Mesendoderm (in vitro differentiated cells): ENCODE measurements at regions not wholly inside any gene's neighbourhood (a gene's known extent, or its start where the extent isn't known, plus 50 kb on each side); places are given as distances from the start of the nearest gene placed in this dataset.
A peak's percentile ranks its signal among the peaks of the same experiment; 100 is the strongest.

Experiments
- DNase-seq: peaks from one replicate; pipeline ENCODE4 v3.0.0; 2013
- H2AK5ac ChIP-seq: 2 replicates; pipeline ENCODE4 v1.6.1; 2013; ENCODE audit warnings: low read length, inconsistent platforms
- H2BK120ac ChIP-seq: 2 replicates; pipeline ENCODE4 v1.6.1; 2013; ENCODE audit warnings: low read depth, mild to moderate bottlenecking, low read length, moderate library complexity, mixed read lengths
- H2BK15ac ChIP-seq: replicated peaks from 2 replicates; pipeline ENCODE4 v1.6.1; 2013; ENCODE audit warnings: low read depth, mild to moderate bottlenecking, moderate library complexity
- H2BK5ac ChIP-seq: 2 replicates; pipeline ENCODE4 v1.6.1; 2013; ENCODE audit warnings: low read length, inconsistent platforms
- H3K18ac ChIP-seq: 2 replicates; pipeline ENCODE4 v1.6.1; 2013; ENCODE audit warnings: mild to moderate bottlenecking, low read length, mixed read lengths
- H3K23ac ChIP-seq: one replicate; pipeline ENCODE4 v1.6.1; 2013; ENCODE audit warnings: low read length
- H3K27ac ChIP-seq: 2 replicates; pipeline ENCODE4 v1.5.1; 2013; ENCODE audit warnings: low read depth, mild to moderate bottlenecking, inconsistent platforms, low read length, moderate library complexity
- H3K27me3 ChIP-seq: 2 replicates; pipeline ENCODE4 v1.6.1; 2013; ENCODE audit warnings: low read length, control low read depth, mild to moderate bottlenecking, inconsistent platforms; ENCODE audit not compliant: insufficient read depth, poor library complexity
- H3K36me3 ChIP-seq: 2 replicates; pipeline ENCODE4 v1.6.1; 2013; ENCODE audit warnings: low read length, inconsistent platforms; ENCODE audit not compliant: control insufficient read depth, insufficient read depth
- H3K4ac ChIP-seq: one replicate; pipeline ENCODE4 v1.6.1; 2013; ENCODE audit warnings: low read depth, mild to moderate bottlenecking, low read length, moderate library complexity
- H3K4me1 ChIP-seq: 2 replicates; pipeline ENCODE4 v1.6.1; 2013; ENCODE audit warnings: low read depth, low read length, inconsistent platforms; ENCODE audit not compliant: control insufficient read depth
- H3K4me2 ChIP-seq: 2 replicates; pipeline ENCODE4 v1.6.1; 2013; ENCODE audit warnings: low read length
- H3K4me3 ChIP-seq: 2 replicates; pipeline ENCODE4 v1.5.1; 2013; ENCODE audit warnings: mild to moderate bottlenecking, low read length
- H3K56ac ChIP-seq: one replicate; pipeline ENCODE4 v1.6.1; 2013; ENCODE audit warnings: low read length
- H3K79me1 ChIP-seq: 2 replicates; pipeline ENCODE4 v1.6.1; 2013; ENCODE audit warnings: low read length, inconsistent platforms
- H3K79me2 ChIP-seq: 2 replicates; pipeline ENCODE4 v1.6.1; 2013; ENCODE audit warnings: mild to moderate bottlenecking, low read length; ENCODE audit not compliant: control insufficient read depth, insufficient read depth
- H3K9ac ChIP-seq: 2 replicates; pipeline ENCODE4 v1.6.1; 2013; ENCODE audit warnings: low read length, inconsistent platforms
- H4K5ac ChIP-seq: one replicate; pipeline ENCODE4 v1.6.1; 2013; ENCODE audit warnings: low read length
- H4K8ac ChIP-seq: one replicate; pipeline ENCODE4 v1.6.1; 2013; ENCODE audit warnings: low read depth, mild to moderate bottlenecking, control low read depth, low read length, moderate library complexity
- WGBS: extraction: QIAGEN DNeasy Blood & Tissue Kit; methylation state at CpG from one replicate; pipeline ENCODE4 v1.1.7; 2013; ENCODE audit warnings: low lambda C conversion rate, missing lambda C conversion rate; ENCODE audit not compliant: insufficient coverage; ENCODE audit errors: extremely low coverage; 5-methylcytosine and 5-hydroxymethylcytosine counted together

- H2AK5ac ChIP-seq, result no peak overlapping the region
- peak overlapping the region; percentile 44 for H3K9ac ChIP-seq
- H3K18ac ChIP-seq, result peak overlapping the region; percentile 0
- H3K36me3 ChIP-seq, result no peaks in the 10 kb centered on the region
- H4K8ac ChIP-seq, result no peak overlapping the region
- H4K5ac ChIP-seq, result no peak overlapping the region
- H3K4ac ChIP-seq, result peak overlapping the region; percentile 0
- no peaks in the 10 kb centered on the region for H3K27me3 ChIP-seq
- H2BK5ac ChIP-seq, result peak overlapping the region; percentile 78
- no peak overlapping the region for H3K4me2 ChIP-seq
- peaks cover 7% of the 10 kb centered on the region for H3K4me1 ChIP-seq
- no peak overlapping the region for H3K23ac ChIP-seq
- peak overlapping the region; percentile 70 for H3K56ac ChIP-seq
- H3K27ac ChIP-seq, result peak overlapping the region; percentile 98
- H2BK15ac ChIP-seq, result no peak overlapping the region
- no peaks in the 10 kb centered on the region for H3K79me1 ChIP-seq
- H3K4me3 ChIP-seq, result no peak overlapping the region
- H3K79me2 ChIP-seq, result no peaks in the 10 kb centered on the region
- DNase-seq, result peak; percentile 91
- WGBS, result no CpG with 5 or more reads among the region's 10 CpGs
- H2BK120ac ChIP-seq, result no peak overlapping the region
Measured at GRCh38 chrX:124217304-124218251, 114.9 kb upstream of the TEX13D start.

DNA sequence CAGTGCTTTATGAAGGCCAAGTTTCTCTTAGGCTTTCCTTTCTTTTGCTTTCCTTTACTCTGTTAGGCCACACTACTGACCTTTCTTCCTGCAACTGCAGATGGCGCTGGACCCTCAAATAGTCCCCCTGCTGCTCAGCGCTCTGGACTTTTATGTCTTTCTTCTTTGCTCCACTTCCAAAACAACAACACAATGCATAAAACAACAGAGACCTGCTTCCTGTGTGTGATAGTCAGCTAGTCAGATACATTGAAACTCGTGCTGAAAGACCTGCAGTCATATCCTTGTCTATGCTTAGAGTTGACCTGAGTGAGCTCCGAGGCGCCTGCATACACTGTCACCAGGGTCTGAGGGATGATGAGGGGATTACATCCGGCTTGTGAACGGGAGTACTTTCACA is 108.9 kb upstream of the TEX13D start:
- no peak overlapping the region for H3K23ac ChIP-seq
- no peak overlapping the region for H3K4me2 ChIP-seq
- no peaks in the 10 kb centered on the region for H3K79me1 ChIP-seq
- H3K27me3 ChIP-seq, result no peaks in the 10 kb centered on the region
- no peak overlapping the region for H3K4ac ChIP-seq
- no peaks in the 10 kb centered on the region for H3K79me2 ChIP-seq
- no peak overlapping the region for H4K5ac ChIP-seq
- DNase-seq, result peak; percentile 42
- H4K8ac ChIP-seq, result no peak overlapping the region
- peaks cover 5% of the 10 kb centered on the region for H3K4me1 ChIP-seq
- no peak overlapping the region for H2BK5ac ChIP-seq
- H3K36me3 ChIP-seq, result no peaks in the 10 kb centered on the region
- no peak overlapping the region for H3K27ac ChIP-seq
- H3K9ac ChIP-seq, result no peak overlapping the region
- no peak overlapping the region for H2BK120ac ChIP-seq
- H2AK5ac ChIP-seq, result no peak overlapping the region
- H3K56ac ChIP-seq, result no peak overlapping the region
- no CpG with 5 or more reads among the region's 7 CpGs for WGBS
- H2BK15ac ChIP-seq, result no peak overlapping the region
- no peak overlapping the region for H3K18ac ChIP-seq
- no peak overlapping the region for H3K4me3 ChIP-seq

GRCh38 chrX:124224528-124224927 is 107.9 kb upstream of the TEX13D start:
- Histone ChIP-seq H2BK15ac (no peak overlapping the region), H3K4me3 (no peak overlapping the region), H2BK5ac (no peak overlapping the region), H3K36me3 (no peaks in the 10 kb centered on the region), H3K4ac (no peak overlapping the region), H3K79me1 (no peaks in the 10 kb centered on the region), H3K27ac (no peak overlapping the region), H3K23ac (no peak overlapping the region), H3K4me2 (no peak overlapping the region), H3K9ac (no peak overlapping the region), H4K5ac (no peak overlapping the region), H3K56ac (no peak overlapping the region), H3K79me2 (no peaks in the 10 kb centered on the region), H3K4me1 (peaks cover 2% of the 10 kb centered on the region), H4K8ac (no peak overlapping the region), H2BK120ac (no peak overlapping the region), H3K27me3 (no peaks in the 10 kb centered on the region), H3K18ac (no peak overlapping the region), H2AK5ac (no peak overlapping the region)
- peak; percentile 27 for DNase-seq
- WGBS, result no CpG with 5 or more reads among the region's 4 CpGs

GRCh38 chrX:124226129-124226528 is 106.3 kb upstream of the TEX13D start:
- H2BK120ac ChIP-seq, result no peak overlapping the region
- H3K79me1 ChIP-seq, result no peaks in the 10 kb centered on the region
- WGBS, result no CpG with 5 or more reads among the region's 2 CpGs
- DNase-seq, result no peak
- H3K23ac ChIP-seq, result no peak overlapping the region
- no peak overlapping the region for H3K9ac ChIP-seq
- no peaks in the 10 kb centered on the region for H3K79me2 ChIP-seq
- no peak overlapping the region for H2BK15ac ChIP-seq
- H3K4me3 ChIP-seq, result no peak overlapping the region
- no peak overlapping the region for H4K5ac ChIP-seq
- no peak overlapping the region for H3K27ac ChIP-seq
- H3K4me2 ChIP-seq, result no peak overlapping the region
- no peak overlapping the region for H2BK5ac ChIP-seq
- no peak overlapping the region for H4K8ac ChIP-seq
- H3K27me3 ChIP-seq, result no peaks in the 10 kb centered on the region
- no peak overlapping the region for H3K56ac ChIP-seq
- H3K36me3 ChIP-seq, result no peaks in the 10 kb centered on the region
- no peak overlapping the region for H2AK5ac ChIP-seq
- H3K18ac ChIP-seq, result no peak overlapping the region
- H3K4me1 ChIP-seq, result peaks cover 2% of the 10 kb centered on the region
- no peak overlapping the region for H3K4ac ChIP-seq

- Histone ChIP-seq H3K9ac (no peak overlapping the region), H3K4me1 (peaks cover 2% of the 10 kb centered on the region), H3K27ac (no peak overlapping the region), H3K27me3 (no peaks in the 10 kb centered on the region), H3K79me2 (no peaks in the 10 kb centered on the region), H2AK5ac (no peak overlapping the region), H3K36me3 (no peaks in the 10 kb centered on the region), H3K4ac (no peak overlapping the region), H3K4me2 (no peak overlapping the region), H4K8ac (no peak overlapping the region), H3K23ac (no peak overlapping the region), H3K4me3 (no peak overlapping the region), H4K5ac (no peak overlapping the region), H2BK5ac (no peak overlapping the region), H2BK120ac (no peak overlapping the region), H3K18ac (no peak overlapping the region), H3K79me1 (no peaks in the 10 kb centered on the region), H2BK15ac (no peak overlapping the region), H3K56ac (no peak overlapping the region)
- peak; percentile 24 for DNase-seq
- no CpG with 5 or more reads among the region's 4 CpGs for WGBS
Measured at GRCh38 chrX:124228849-124229248, 103.6 kb upstream of the TEX13D start.
